ENCODE measurements at regions not wholly inside any gene's neighbourhood (a gene's known extent, or its start where the extent isn't known, plus 50 kb on each side); places are given as distances from the start of the nearest gene placed in this dataset.
"Not testable (repeated sequence)": the region's sequence is repeated elsewhere in the genome, so short reads cannot be mapped to it uniquely, and the experiment has no call there.

DNA sequence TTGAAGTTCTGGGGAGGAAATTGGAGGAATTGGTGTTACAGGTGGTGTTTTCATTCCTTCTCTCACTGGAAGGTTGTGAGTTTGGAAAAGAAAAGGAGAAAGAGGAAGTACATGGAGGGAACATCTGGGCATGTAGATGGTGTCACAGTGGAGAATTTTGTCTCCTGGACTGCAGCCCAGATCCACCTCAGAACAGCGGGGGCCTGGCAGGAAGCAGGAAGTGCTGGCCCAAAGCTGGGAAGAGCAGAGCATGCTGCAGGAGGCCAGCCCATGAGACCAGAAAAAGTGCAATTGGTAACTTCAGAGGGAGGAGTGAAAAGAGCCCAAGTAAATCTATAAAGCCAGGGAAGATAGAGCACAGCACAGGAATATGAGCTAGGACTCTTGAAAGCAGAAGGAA is 227.0 kb downstream of the BCL2L11 start:
- TF ChIP-seq, protein P1, sequence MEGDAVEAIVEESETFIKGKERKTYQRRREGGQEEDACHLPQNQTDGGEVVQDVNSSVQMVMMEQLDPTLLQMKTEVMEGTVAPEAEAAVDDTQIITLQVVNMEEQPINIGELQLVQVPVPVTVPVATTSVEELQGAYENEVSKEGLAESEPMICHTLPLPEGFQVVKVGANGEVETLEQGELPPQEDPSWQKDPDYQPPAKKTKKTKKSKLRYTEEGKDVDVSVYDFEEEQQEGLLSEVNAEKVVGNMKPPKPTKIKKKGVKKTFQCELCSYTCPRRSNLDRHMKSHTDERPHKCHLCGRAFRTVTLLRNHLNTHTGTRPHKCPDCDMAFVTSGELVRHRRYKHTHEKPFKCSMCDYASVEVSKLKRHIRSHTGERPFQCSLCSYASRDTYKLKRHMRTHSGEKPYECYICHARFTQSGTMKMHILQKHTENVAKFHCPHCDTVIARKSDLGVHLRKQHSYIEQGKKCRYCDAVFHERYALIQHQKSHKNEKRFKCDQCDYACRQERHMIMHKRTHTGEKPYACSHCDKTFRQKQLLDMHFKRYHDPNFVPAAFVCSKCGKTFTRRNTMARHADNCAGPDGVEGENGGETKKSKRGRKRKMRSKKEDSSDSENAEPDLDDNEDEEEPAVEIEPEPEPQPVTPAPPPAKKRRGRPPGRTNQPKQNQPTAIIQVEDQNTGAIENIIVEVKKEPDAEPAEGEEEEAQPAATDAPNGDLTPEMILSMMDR (conservative IDR thresholded peaks at IDR 0.05; ENCODE audit: low read length): not testable (repeated sequence)
- TF ChIP-seq EZH2phosphoT487 (IDR thresholded peaks at IDR 0.05; ENCODE audit: borderline replicate concordance, low read depth, low read length): not testable (repeated sequence)
